ENCODE measurements at regions not wholly inside any gene's neighbourhood (a gene's known extent, or its start where the extent isn't known, plus 50 kb on each side); places are given as distances from the start of the nearest gene placed in this dataset.

- TF ChIP-seq CTCF (IDR thresholded peaks at IDR 0.05) (no peak), POLR2A (IDR thresholded peaks at IDR 0.05) (no peak)
Measured at GRCh38 chr2:143881246-143881645, 638.7 kb downstream of the ZEB2 start.

Measured in Peyer's patch (tissue), 4 donors.